ENCODE measurements at regions not wholly inside any gene's neighbourhood (a gene's known extent, or its start where the extent isn't known, plus 50 kb on each side); places are given as distances from the start of the nearest gene placed in this dataset.
"Not testable (repeated sequence)": the region's sequence is repeated elsewhere in the genome, so short reads cannot be mapped to it uniquely, and the experiment has no call there.

DNA sequence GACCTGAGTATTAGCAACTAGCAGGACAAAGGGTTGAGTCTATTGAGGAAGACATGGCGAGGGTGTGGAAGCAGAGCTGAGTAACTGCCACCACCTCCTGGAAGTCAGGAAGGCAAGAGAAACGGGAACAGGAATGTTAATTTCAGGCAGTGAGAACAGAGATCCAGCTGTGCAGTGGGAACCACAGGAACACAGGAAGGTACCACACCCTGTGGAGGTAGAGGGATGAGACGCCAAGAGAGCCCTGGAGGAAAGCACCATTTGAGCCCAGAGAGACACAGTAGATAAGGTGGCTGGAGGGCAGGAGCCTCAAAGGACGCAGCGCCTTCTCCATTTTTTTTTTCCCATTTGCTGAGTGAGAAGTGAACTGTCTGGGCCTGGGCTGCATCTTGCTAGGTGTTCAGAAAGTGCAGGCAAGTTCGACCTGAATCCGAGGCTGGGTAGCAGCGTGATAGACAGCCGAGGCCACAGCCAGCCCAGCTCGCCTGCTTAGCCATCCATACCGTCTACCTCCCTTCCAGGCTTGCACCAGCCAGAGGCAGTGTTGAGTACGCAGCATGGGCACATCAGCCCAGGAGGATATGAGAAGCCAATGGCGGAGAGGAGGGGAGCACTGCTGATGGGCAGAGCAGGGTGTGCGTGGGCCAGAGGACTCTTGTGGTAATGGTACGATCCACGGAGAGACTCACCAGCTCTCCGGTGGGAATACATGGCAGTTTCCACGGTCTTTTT lies 306.7 kb downstream of the ANAPC1 start:
- H4K8ac ChIP-seq (ENCODE audit: low read depth, low read length); H3K27ac ChIP-seq (replicated peaks; ENCODE audit: low read length); H3K18ac ChIP-seq (ENCODE audit: low read length); H2BK15ac ChIP-seq (ENCODE audit: low read length); H4K91ac ChIP-seq (ENCODE audit: low read depth, low read length, poor library complexity); DNase-seq (ENCODE audit: low spot score); H2BK120ac ChIP-seq (ENCODE audit: low read depth, low read length); H3K27me3 ChIP-seq (ENCODE audit: control insufficient read depth in 3 of 3, insufficient read depth in 3 of 3, low read depth in 1 of 3, low read length in 3 of 3); H2BK5ac ChIP-seq (ENCODE audit: low read length); H2AK5ac ChIP-seq (ENCODE audit: low read depth, low read length); H3K79me1 ChIP-seq (ENCODE audit: low read depth, low read length); H3K4me1 ChIP-seq (ENCODE audit: control insufficient read depth in 2 of 2, insufficient read depth in 1 of 2, low read depth in 1 of 2, low read length in 2 of 2); H3K23ac ChIP-seq (ENCODE audit: low read depth, low read length, poor library complexity); H3K14ac ChIP-seq (ENCODE audit: low read length); H3K9ac ChIP-seq (ENCODE audit: low read depth, low read length, poor library complexity); H3K4me2 ChIP-seq (ENCODE audit: insufficient read depth, low read length, poor library complexity, severe bottlenecking); H3K4ac ChIP-seq (ENCODE audit: low read length); H3K36me3 ChIP-seq (replicated peaks in 1 of 2; ENCODE audit: control insufficient read depth in 2 of 2, insufficient read depth in 2 of 2, low read length in 2 of 2); H3K4me3 ChIP-seq (ENCODE audit: low read length in 2 of 2); H3K9me3 ChIP-seq (replicated peaks in 1 of 2; ENCODE audit: control insufficient read depth in 2 of 2, insufficient read depth in 1 of 2, low read depth in 1 of 2, low read length in 2 of 2); H2BK12ac ChIP-seq (ENCODE audit: low read length); H2AFZ ChIP-seq (ENCODE audit: low read length): not testable (repeated sequence)
- WGBS, 2 donors (ENCODE audit: extremely low coverage in 2 of 2, insufficient read length in 2 of 2, insufficient replicate concordance in 1 of 2): no CpG with 5 or more reads among the region's 18 CpGs

DNA sequence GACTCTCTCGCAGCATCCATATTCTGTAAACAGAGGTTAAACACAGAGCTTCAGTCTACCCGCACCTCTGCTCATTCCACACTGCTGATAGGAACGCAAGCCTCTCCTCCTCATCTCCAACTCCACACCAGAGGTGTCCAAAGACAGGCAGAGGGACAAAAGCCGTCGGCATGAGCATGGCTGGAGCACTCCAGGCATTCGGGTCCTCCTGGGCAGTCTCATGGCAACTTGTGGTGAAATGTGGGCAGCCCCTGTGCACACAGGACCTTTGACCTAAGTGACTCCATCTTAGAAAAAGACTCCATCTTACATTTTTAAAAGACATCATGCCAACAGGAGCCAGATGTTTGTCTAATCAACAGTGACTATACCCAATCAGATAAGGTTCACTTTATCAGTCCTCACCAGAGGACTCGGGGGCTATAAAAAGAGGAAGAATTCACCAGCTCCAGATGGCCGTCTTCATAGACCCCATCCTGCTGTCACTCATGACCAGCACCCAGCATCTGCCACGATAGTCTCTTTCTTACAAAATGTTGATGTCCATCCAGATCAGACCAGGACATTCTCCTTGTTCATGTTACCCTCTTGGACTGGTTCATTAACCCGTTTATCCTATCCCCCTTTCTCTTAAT lies 304.4 kb downstream of the ANAPC1 start:
- not testable (repeated sequence) for H3K14ac ChIP-seq (ENCODE audit: low read length); H2AFZ ChIP-seq (ENCODE audit: low read length)

DNA sequence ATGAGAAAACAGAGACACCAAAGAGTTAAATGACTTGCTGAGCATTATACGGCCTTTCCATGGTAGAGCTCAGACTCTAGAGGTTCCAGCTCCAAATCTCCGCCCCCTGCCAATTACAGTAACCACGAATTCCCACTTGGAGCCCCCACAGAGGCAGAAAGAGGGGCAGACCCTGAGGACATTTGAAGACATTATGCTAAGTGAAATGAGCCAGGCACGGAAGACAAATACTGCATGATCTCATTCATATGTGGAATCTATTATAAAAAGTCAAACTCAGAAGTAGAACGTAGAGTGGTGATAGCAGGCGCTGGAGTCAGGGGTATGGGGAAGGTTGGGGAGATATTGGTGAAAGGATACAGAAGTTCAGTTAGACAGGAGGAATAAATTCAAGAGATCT lies 303.4 kb downstream of the ANAPC1 start:
- H3K4ac ChIP-seq (ENCODE audit: low read length); H3K27me3 ChIP-seq (ENCODE audit: control insufficient read depth in 3 of 3, insufficient read depth in 3 of 3, low read depth in 1 of 3, low read length in 3 of 3): not testable (repeated sequence)
- no CpG with 5 or more reads among the region's 6 CpGs for WGBS, 2 donors (ENCODE audit: extremely low coverage in 2 of 2, insufficient read length in 2 of 2, insufficient replicate concordance in 1 of 2)

More for the DNA sequence above, 304.4 kb downstream of the ANAPC1 start:
- H2BK5ac ChIP-seq (ENCODE audit: low read length); H3K23ac ChIP-seq (ENCODE audit: low read depth, low read length, poor library complexity); H3K36me3 ChIP-seq (replicated peaks in 1 of 2; ENCODE audit: control insufficient read depth in 2 of 2, insufficient read depth in 2 of 2, low read length in 2 of 2); H4K91ac ChIP-seq (ENCODE audit: low read depth, low read length, poor library complexity); H3K4ac ChIP-seq (ENCODE audit: low read length); H2AK5ac ChIP-seq (ENCODE audit: low read depth, low read length); H3K4me2 ChIP-seq (ENCODE audit: insufficient read depth, low read length, poor library complexity, severe bottlenecking); H3K18ac ChIP-seq (ENCODE audit: low read length); H3K4me1 ChIP-seq (ENCODE audit: control insufficient read depth in 2 of 2, insufficient read depth in 1 of 2, low read depth in 1 of 2, low read length in 2 of 2); H2BK12ac ChIP-seq (ENCODE audit: low read length); H2BK120ac ChIP-seq (ENCODE audit: low read depth, low read length); H3K9me3 ChIP-seq (replicated peaks in 1 of 2; ENCODE audit: control insufficient read depth in 2 of 2, insufficient read depth in 1 of 2, low read depth in 1 of 2, low read length in 2 of 2); H3K27ac ChIP-seq (replicated peaks; ENCODE audit: low read length); DNase-seq (ENCODE audit: low spot score); H3K27me3 ChIP-seq (ENCODE audit: control insufficient read depth in 3 of 3, insufficient read depth in 3 of 3, low read depth in 1 of 3, low read length in 3 of 3); H3K79me1 ChIP-seq (ENCODE audit: low read depth, low read length); H2BK15ac ChIP-seq (ENCODE audit: low read length); H4K8ac ChIP-seq (ENCODE audit: low read depth, low read length); H3K9ac ChIP-seq (ENCODE audit: low read depth, low read length, poor library complexity); H3K4me3 ChIP-seq (ENCODE audit: low read length in 2 of 2): not testable (repeated sequence)
- no CpG with 5 or more reads among the region's 10 CpGs for WGBS, 2 donors (ENCODE audit: extremely low coverage in 2 of 2, insufficient read length in 2 of 2, insufficient replicate concordance in 1 of 2)

DNA sequence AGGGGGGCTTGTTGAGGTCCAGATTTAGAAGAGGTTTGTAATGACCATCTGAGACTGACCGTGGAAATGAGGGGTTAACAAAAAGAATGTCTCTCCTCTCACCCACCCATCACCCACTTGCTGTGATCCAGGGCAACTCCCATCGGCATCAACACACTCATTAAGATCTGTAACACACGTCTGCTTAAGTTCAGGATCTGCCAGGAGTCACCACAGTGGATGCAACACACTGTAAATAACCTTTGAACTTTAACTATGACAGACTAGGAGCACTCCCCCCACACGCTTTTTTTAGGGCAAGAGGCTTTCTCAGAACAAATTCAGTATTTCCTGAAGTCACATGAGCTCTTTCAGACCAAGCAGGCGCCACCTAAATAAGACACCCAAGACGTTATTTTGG lies 301.9 kb downstream of the ANAPC1 start:
- H3K36me3 ChIP-seq (replicated peaks in 1 of 2; ENCODE audit: control insufficient read depth in 2 of 2, insufficient read depth in 2 of 2, low read length in 2 of 2); H4K91ac ChIP-seq (ENCODE audit: low read depth, low read length, poor library complexity); H3K4me2 ChIP-seq (ENCODE audit: insufficient read depth, low read length, poor library complexity, severe bottlenecking); H2BK120ac ChIP-seq (ENCODE audit: low read depth, low read length); H3K9ac ChIP-seq (ENCODE audit: low read depth, low read length, poor library complexity); H3K14ac ChIP-seq (ENCODE audit: low read length); H2BK15ac ChIP-seq (ENCODE audit: low read length); H3K4me1 ChIP-seq (ENCODE audit: control insufficient read depth in 2 of 2, insufficient read depth in 1 of 2, low read depth in 1 of 2, low read length in 2 of 2); DNase-seq (ENCODE audit: low spot score); H3K23ac ChIP-seq (ENCODE audit: low read depth, low read length, poor library complexity); H2AK5ac ChIP-seq (ENCODE audit: low read depth, low read length); H2BK12ac ChIP-seq (ENCODE audit: low read length); H2AFZ ChIP-seq (ENCODE audit: low read length); H3K27ac ChIP-seq (replicated peaks; ENCODE audit: low read length); H3K4me3 ChIP-seq (ENCODE audit: low read length in 2 of 2); H3K4ac ChIP-seq (ENCODE audit: low read length); H3K9me3 ChIP-seq (replicated peaks in 1 of 2; ENCODE audit: control insufficient read depth in 2 of 2, insufficient read depth in 1 of 2, low read depth in 1 of 2, low read length in 2 of 2); H2BK5ac ChIP-seq (ENCODE audit: low read length); H3K79me1 ChIP-seq (ENCODE audit: low read depth, low read length); H3K18ac ChIP-seq (ENCODE audit: low read length); H3K27me3 ChIP-seq (ENCODE audit: control insufficient read depth in 3 of 3, insufficient read depth in 3 of 3, low read depth in 1 of 3, low read length in 3 of 3); H4K8ac ChIP-seq (ENCODE audit: low read depth, low read length): not testable (repeated sequence)
- WGBS, 2 donors (ENCODE audit: extremely low coverage in 2 of 2, insufficient read length in 2 of 2, insufficient replicate concordance in 1 of 2): no CpG with 5 or more reads among the region's 6 CpGs

More for the DNA sequence above, 303.4 kb downstream of the ANAPC1 start:
- H2AK5ac ChIP-seq (ENCODE audit: low read depth, low read length); H2BK12ac ChIP-seq (ENCODE audit: low read length); H2BK15ac ChIP-seq (ENCODE audit: low read length); H2BK5ac ChIP-seq (ENCODE audit: low read length); H2BK120ac ChIP-seq (ENCODE audit: low read depth, low read length); H3K4me1 ChIP-seq (ENCODE audit: control insufficient read depth in 2 of 2, insufficient read depth in 1 of 2, low read depth in 1 of 2, low read length in 2 of 2); H2AFZ ChIP-seq (ENCODE audit: low read length); H3K14ac ChIP-seq (ENCODE audit: low read length); H4K91ac ChIP-seq (ENCODE audit: low read depth, low read length, poor library complexity); H3K9ac ChIP-seq (ENCODE audit: low read depth, low read length, poor library complexity); H3K27ac ChIP-seq (replicated peaks; ENCODE audit: low read length); H3K23ac ChIP-seq (ENCODE audit: low read depth, low read length, poor library complexity); DNase-seq (ENCODE audit: low spot score); H3K36me3 ChIP-seq (replicated peaks in 1 of 2; ENCODE audit: control insufficient read depth in 2 of 2, insufficient read depth in 2 of 2, low read length in 2 of 2); H4K8ac ChIP-seq (ENCODE audit: low read depth, low read length); H3K79me1 ChIP-seq (ENCODE audit: low read depth, low read length); H3K18ac ChIP-seq (ENCODE audit: low read length); H3K4me2 ChIP-seq (ENCODE audit: insufficient read depth, low read length, poor library complexity, severe bottlenecking); H3K4me3 ChIP-seq (ENCODE audit: low read length in 2 of 2); H3K9me3 ChIP-seq (replicated peaks in 1 of 2; ENCODE audit: control insufficient read depth in 2 of 2, insufficient read depth in 1 of 2, low read depth in 1 of 2, low read length in 2 of 2): not testable (repeated sequence)

Measured in neuronal stem cell (in vitro differentiated cells).